ENCODE measurements at regions not wholly inside any gene's neighbourhood (a gene's known extent, or its start where the extent isn't known, plus 50 kb on each side); places are given as distances from the start of the nearest gene placed in this dataset.
A peak's percentile ranks its signal among the peaks of the same experiment; 100 is the strongest.

DNA sequence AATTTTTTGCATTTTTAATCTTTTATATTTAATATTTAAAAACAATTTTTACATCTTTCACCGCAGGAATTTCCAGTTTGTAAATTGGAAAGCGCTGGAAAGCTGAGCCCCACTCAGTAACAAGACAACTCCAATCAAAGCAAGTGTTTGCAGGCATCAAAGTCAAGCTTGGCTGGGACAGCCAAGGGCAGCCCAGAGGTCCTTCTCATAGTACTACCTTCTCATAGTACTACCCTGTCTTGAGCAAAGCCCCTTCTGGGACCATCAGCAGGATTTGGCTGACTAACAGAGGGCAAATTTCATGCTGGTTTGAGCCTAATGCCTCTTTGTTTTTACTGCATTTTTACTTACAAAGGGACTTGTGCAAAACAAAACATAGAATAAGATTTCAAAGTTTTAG is 228.3 kb downstream of the SIM1 start:
- Histone ChIP-seq H2BK15ac (ENCODE audit: low read depth, poor library complexity, severe bottlenecking) (no peak overlapping the region), H3K36me3 (ENCODE audit: control insufficient read depth in 1 of 2, insufficient read depth in 2 of 2, low read depth in 1 of 2, low read length in 2 of 2) (no peaks in the 10 kb centered on the region), H3K4me1 (ENCODE audit: control insufficient read depth, insufficient read depth, low read depth, low read length) (no peaks in the 10 kb centered on the region), H3K18ac (ENCODE audit: low read depth in 1 of 2, low read length in 2 of 2) (no peak overlapping the region), H3K4ac (ENCODE audit: low read depth in 1 of 2, low read length in 2 of 2) (no peak overlapping the region), H3K9me3 (ENCODE audit: control insufficient read depth, low read length) (no peaks in the 10 kb centered on the region), H3K9ac (ENCODE audit: low read length) (no peak overlapping the region), H3K27ac (ENCODE audit: low read length, poor library complexity, severe bottlenecking) (no peak overlapping the region), H4K8ac (ENCODE audit: low read length) (no peak overlapping the region), H3K23ac (ENCODE audit: low read length in 2 of 2) (no peak overlapping the region), H3K4me3 (ENCODE audit: insufficient read depth in 1 of 2, low read depth in 1 of 2, low read length in 2 of 2) (no peak overlapping the region), H2BK12ac (ENCODE audit: low read length in 2 of 2) (no peak overlapping the region), H2BK120ac (ENCODE audit: low read depth, low read length) (no peak overlapping the region), H2BK5ac (ENCODE audit: low read depth, low read length, poor library complexity, severe bottlenecking) (no peak overlapping the region), H4K91ac (ENCODE audit: low read length) (no peak overlapping the region), H2AFZ (ENCODE audit: low read depth, low read length) (no peak overlapping the region), H3K4me2 (ENCODE audit: low read length, poor library complexity, severe bottlenecking) (no peak overlapping the region), H3K79me1 (replicated peaks; ENCODE audit: low read length, poor library complexity, severe bottlenecking) (no peaks in the 10 kb centered on the region), H3K14ac (ENCODE audit: low read length in 2 of 2) (no peak overlapping the region), H2AK5ac (ENCODE audit: low read length, severe bottlenecking) (no peak overlapping the region), H3K27me3 (ENCODE audit: control insufficient read depth in 1 of 2, insufficient read depth in 1 of 2, low read length in 2 of 2) (no peaks in the 10 kb centered on the region)
- no peak for DNase-seq
- 100% methylated on average over 2 of the region's 2 CpGs for WGBS

GRCh38 chr6:100235631-100236030 is 229.1 kb downstream of the SIM1 start:
- no peaks in the 10 kb centered on the region for H3K36me3 ChIP-seq (ENCODE audit: control insufficient read depth in 1 of 2, insufficient read depth in 2 of 2, low read depth in 1 of 2, low read length in 2 of 2)
- H3K9me3 ChIP-seq (ENCODE audit: control insufficient read depth, low read length), result no peaks in the 10 kb centered on the region
- H3K27me3 ChIP-seq (ENCODE audit: control insufficient read depth in 1 of 2, insufficient read depth in 1 of 2, low read length in 2 of 2), result no peaks in the 10 kb centered on the region
- no peak overlapping the region for H3K18ac ChIP-seq (ENCODE audit: low read depth in 1 of 2, low read length in 2 of 2)
- H2BK120ac ChIP-seq (ENCODE audit: low read depth, low read length), result no peak overlapping the region
- H3K14ac ChIP-seq (ENCODE audit: low read length in 2 of 2), result no peak overlapping the region
- H2BK15ac ChIP-seq (ENCODE audit: low read depth, poor library complexity, severe bottlenecking), result no peak overlapping the region
- H2AK5ac ChIP-seq (ENCODE audit: low read length, severe bottlenecking), result no peak overlapping the region
- no peak overlapping the region for H4K91ac ChIP-seq (ENCODE audit: low read length)
- no peak overlapping the region for H4K8ac ChIP-seq (ENCODE audit: low read length)
- no peak overlapping the region for H3K4ac ChIP-seq (ENCODE audit: low read depth in 1 of 2, low read length in 2 of 2)
- H3K4me2 ChIP-seq (ENCODE audit: low read length, poor library complexity, severe bottlenecking), result no peak overlapping the region
- no peak overlapping the region for H2AFZ ChIP-seq (ENCODE audit: low read depth, low read length)
- no peak overlapping the region for H3K4me3 ChIP-seq (ENCODE audit: insufficient read depth in 1 of 2, low read depth in 1 of 2, low read length in 2 of 2)
- H3K4me1 ChIP-seq (ENCODE audit: control insufficient read depth, insufficient read depth, low read depth, low read length), result no peaks in the 10 kb centered on the region
- H3K27ac ChIP-seq (ENCODE audit: low read length, poor library complexity, severe bottlenecking), result no peak overlapping the region
- no peak overlapping the region for H3K9ac ChIP-seq (ENCODE audit: low read length)
- no peak overlapping the region for H3K23ac ChIP-seq (ENCODE audit: low read length in 2 of 2)
- no peak overlapping the region for H2BK12ac ChIP-seq (ENCODE audit: low read length in 2 of 2)
- no peak overlapping the region for H2BK5ac ChIP-seq (ENCODE audit: low read depth, low read length, poor library complexity, severe bottlenecking)
- DNase-seq, result no peak
- H3K79me1 ChIP-seq (replicated peaks; ENCODE audit: low read length, poor library complexity, severe bottlenecking), result no peaks in the 10 kb centered on the region

DNA sequence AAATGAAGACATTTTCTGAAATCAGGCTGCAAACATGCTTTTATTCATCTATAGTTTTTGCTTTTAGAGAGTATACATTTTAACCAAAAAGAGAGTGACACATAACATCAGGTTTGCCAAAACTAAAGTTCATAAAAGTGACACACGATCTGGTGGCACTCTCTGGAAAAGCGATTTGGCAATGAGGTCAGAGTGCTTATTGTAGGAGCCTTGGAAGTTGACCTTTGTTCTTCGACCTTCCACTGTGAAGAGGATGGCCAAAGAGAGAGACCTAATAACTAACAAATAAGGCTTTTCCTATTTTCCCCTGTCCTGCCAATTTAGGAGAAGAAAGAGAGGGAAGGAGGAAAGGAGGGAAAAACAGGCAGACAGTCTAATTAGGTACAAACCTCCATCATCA is 230.1 kb downstream of the SIM1 start:
- H2AK5ac ChIP-seq (ENCODE audit: low read length, severe bottlenecking), result no peak overlapping the region
- H2AFZ ChIP-seq (ENCODE audit: low read depth, low read length), result no peak overlapping the region
- no peak overlapping the region for H3K4ac ChIP-seq (ENCODE audit: low read depth in 1 of 2, low read length in 2 of 2)
- no peak overlapping the region for H3K14ac ChIP-seq (ENCODE audit: low read length in 2 of 2)
- H2BK15ac ChIP-seq (ENCODE audit: low read depth, poor library complexity, severe bottlenecking), result no peak overlapping the region
- no peak overlapping the region for H3K4me3 ChIP-seq (ENCODE audit: insufficient read depth in 1 of 2, low read depth in 1 of 2, low read length in 2 of 2)
- H2BK12ac ChIP-seq (ENCODE audit: low read length in 2 of 2), result no peak overlapping the region
- no peak overlapping the region for H2BK120ac ChIP-seq (ENCODE audit: low read depth, low read length)
- no peak overlapping the region for H3K18ac ChIP-seq (ENCODE audit: low read depth in 1 of 2, low read length in 2 of 2)
- H4K91ac ChIP-seq (ENCODE audit: low read length), result no peak overlapping the region
- no peak overlapping the region for H2BK5ac ChIP-seq (ENCODE audit: low read depth, low read length, poor library complexity, severe bottlenecking)
- H3K4me2 ChIP-seq (ENCODE audit: low read length, poor library complexity, severe bottlenecking), result no peak overlapping the region
- no peak for DNase-seq
- no peaks in the 10 kb centered on the region for H3K4me1 ChIP-seq (ENCODE audit: control insufficient read depth, insufficient read depth, low read depth, low read length)
- H3K9ac ChIP-seq (ENCODE audit: low read length), result no peak overlapping the region
- no peaks in the 10 kb centered on the region for H3K79me1 ChIP-seq (replicated peaks; ENCODE audit: low read length, poor library complexity, severe bottlenecking)
- H3K36me3 ChIP-seq (ENCODE audit: control insufficient read depth in 1 of 2, insufficient read depth in 2 of 2, low read depth in 1 of 2, low read length in 2 of 2), result no peaks in the 10 kb centered on the region
- no peaks in the 10 kb centered on the region for H3K9me3 ChIP-seq (ENCODE audit: control insufficient read depth, low read length)
- no peak overlapping the region for H3K27ac ChIP-seq (ENCODE audit: low read length, poor library complexity, severe bottlenecking)
- H4K8ac ChIP-seq (ENCODE audit: low read length), result no peak overlapping the region
- 85% methylated on average over 2 of the region's 3 CpGs for WGBS
- H3K27me3 ChIP-seq (ENCODE audit: control insufficient read depth in 1 of 2, insufficient read depth in 1 of 2, low read length in 2 of 2), result no peaks in the 10 kb centered on the region
- H3K23ac ChIP-seq (ENCODE audit: low read length in 2 of 2), result no peak overlapping the region

GRCh38 chr6:100232781-100233573 is 231.7 kb downstream of the SIM1 start:
- H2BK12ac ChIP-seq (ENCODE audit: low read length in 2 of 2), result no peak overlapping the region
- no peaks in the 10 kb centered on the region for H3K9me3 ChIP-seq (ENCODE audit: control insufficient read depth, low read length)
- H4K91ac ChIP-seq (ENCODE audit: low read length), result no peak overlapping the region
- WGBS, result 96% methylated on average over 4 of the region's 5 CpGs
- no peak overlapping the region for H2BK15ac ChIP-seq (ENCODE audit: low read depth, poor library complexity, severe bottlenecking)
- H3K4ac ChIP-seq (ENCODE audit: low read depth in 1 of 2, low read length in 2 of 2), result no peak overlapping the region
- H3K79me1 ChIP-seq (replicated peaks; ENCODE audit: low read length, poor library complexity, severe bottlenecking), result no peaks in the 10 kb centered on the region
- H2AFZ ChIP-seq (ENCODE audit: low read depth, low read length), result no peak overlapping the region
- no peaks in the 10 kb centered on the region for H3K36me3 ChIP-seq (ENCODE audit: control insufficient read depth in 1 of 2, insufficient read depth in 2 of 2, low read depth in 1 of 2, low read length in 2 of 2)
- no peak for DNase-seq
- H3K18ac ChIP-seq (ENCODE audit: low read depth in 1 of 2, low read length in 2 of 2), result no peak overlapping the region
- no peak overlapping the region for H3K4me2 ChIP-seq (ENCODE audit: low read length, poor library complexity, severe bottlenecking)
- H3K4me1 ChIP-seq (ENCODE audit: control insufficient read depth, insufficient read depth, low read depth, low read length), result no peaks in the 10 kb centered on the region
- H2AK5ac ChIP-seq (ENCODE audit: low read length, severe bottlenecking), result no peak overlapping the region
- no peak overlapping the region for H2BK5ac ChIP-seq (ENCODE audit: low read depth, low read length, poor library complexity, severe bottlenecking)
- H3K9ac ChIP-seq (ENCODE audit: low read length), result no peak overlapping the region
- H2BK120ac ChIP-seq (ENCODE audit: low read depth, low read length), result peak overlapping the region; percentile 27
- H3K23ac ChIP-seq (ENCODE audit: low read length in 2 of 2), result no peak overlapping the region
- no peak overlapping the region for H3K14ac ChIP-seq (ENCODE audit: low read length in 2 of 2)
- no peak overlapping the region for H4K8ac ChIP-seq (ENCODE audit: low read length)
- H3K4me3 ChIP-seq (ENCODE audit: insufficient read depth in 1 of 2, low read depth in 1 of 2, low read length in 2 of 2), result no peak overlapping the region
- H3K27me3 ChIP-seq (ENCODE audit: control insufficient read depth in 1 of 2, insufficient read depth in 1 of 2, low read length in 2 of 2), result no peaks in the 10 kb centered on the region
- no peak overlapping the region for H3K27ac ChIP-seq (ENCODE audit: low read length, poor library complexity, severe bottlenecking)
